GM12878 (cell line): ENCODE measurements at regions not wholly inside any gene's neighbourhood (a gene's known extent, or its start where the extent isn't known, plus 50 kb on each side); places are given as distances from the start of the nearest gene placed in this dataset.

Source experiments
- ATAC-seq: fragments of 200-7000 bp; cut with Tn5 transposase; 3 replicates; pipeline ENCODE4 v1.9.1; 2020; ENCODE audit warnings: mild to moderate bottlenecking, moderate library complexity
- BruUV-seq: library from RNA; stranded (reverse); fragments of 400-500 nt; replicated peaks from 2 replicates; lab custom pipeline; 2021; lab: Mats Ljungman, UMichigan
- CTCF ChIA-PET: fragments of 300-600 bp; sonication (Branson Sonifier 250); formaldehyde crosslinking; extraction: SDS; loops from one replicate; lab custom pipeline; 2021; ENCODE audit warnings: inconsistent platforms; lab: Yijun Ruan, JAX
- POLR2A ChIA-PET: fragments of 350-600 bp; formaldehyde crosslinking; extraction: SDS; loops from one replicate; lab custom pipeline; 2021; ENCODE audit warnings: inconsistent platforms; lab: Charles Lee
- RAD21 ChIA-PET: fragments of 300-600 bp; sonication (Branson Sonifier 250); formaldehyde crosslinking; loops from one replicate; lab custom pipeline; 2023; ENCODE audit warnings: antibody characterized with exemption; ENCODE audit not compliant: unreplicated experiment; lab: Charles Lee
- SMC1A ChIA-PET: fragments of 300-600 bp; sonication (Branson Sonifier 250); formaldehyde crosslinking; loops from one replicate; lab custom pipeline; 2023; ENCODE audit not compliant: unreplicated experiment, uncharacterized antibody; lab: Charles Lee
- DNase-seq: peaks from one replicate; pipeline ENCODE4 v3.0.0-alpha.2; 2011; ENCODE audit warnings: low read depth, low spot score
- FAIRE-seq: peaks from 3 replicates; lab custom pipeline; 2011; peaks lifted over from hg19 to GRCh38; lab: Jason Lieb, UNC
- H2AFZ ChIP-seq: 2 replicates; pipeline ENCODE4 v1.6.0; 2011; ENCODE audit warnings: low read depth, low read length, control low read depth; ENCODE audit not compliant: control insufficient read depth
- H3K27ac ChIP-seq: 2 replicates; pipeline ENCODE4 v1.5.1; 2011; ENCODE audit warnings: control low read depth; ENCODE audit not compliant: control insufficient read depth, insufficient read depth
- H3K27me3 ChIP-seq, 2 experiments: replicated peaks in 1 of 2; 2 replicates each; pipeline versions ENCODE4 v1.6.0 to v1.6.1; 2011; ENCODE audit warnings: low read length in 1 of 2; ENCODE audit not compliant: control insufficient read depth in 2 of 2, insufficient read depth in 2 of 2
- H3K36me3 ChIP-seq, 2 experiments: 2 replicates each; pipeline ENCODE4 v1.5.1; 2011; ENCODE audit warnings: low read length in 1 of 2; ENCODE audit not compliant: control insufficient read depth in 2 of 2, insufficient read depth in 2 of 2
- H3K4me1 ChIP-seq: 2 replicates; pipeline ENCODE4 v1.6.1; 2011; ENCODE audit warnings: mild to moderate bottlenecking, low read length, moderate library complexity, mixed read lengths; ENCODE audit not compliant: control insufficient read depth, insufficient read depth
- H3K4me2 ChIP-seq: 2 replicates; pipeline ENCODE4 v1.6.0; 2011; ENCODE audit warnings: control low read depth; ENCODE audit not compliant: control insufficient read depth, insufficient read depth
- H3K4me3 ChIP-seq: fragments of 200-600 bp; sonication (generic); 2 replicates; pipeline ENCODE4 v1.5.1; 2016
- H3K79me2 ChIP-seq: 2 replicates; pipeline ENCODE4 v1.6.0; 2011; ENCODE audit warnings: low read length; ENCODE audit not compliant: control insufficient read depth, insufficient read depth
- H3K9ac ChIP-seq: 2 replicates; pipeline ENCODE4 v1.8.0; 2011; ENCODE audit warnings: low read length, control low read depth, mixed read lengths; ENCODE audit not compliant: control insufficient read depth, insufficient read depth
- H3K9me3 ChIP-seq: replicated peaks from 3 replicates; pipeline ENCODE4 v1.5.1; 2011; ENCODE audit warnings: mild to moderate bottlenecking, low read length; ENCODE audit not compliant: control insufficient read depth, insufficient read depth
- H4K20me1 ChIP-seq: 2 replicates; pipeline ENCODE4 v1.6.0; 2011; ENCODE audit not compliant: control insufficient read depth, insufficient read depth
- CBX3 ChIP-seq: fragments of 200-600 bp; sonication (generic); IDR thresholded peaks from 2 replicates; pipeline ENCODE4 v1.6.1; 2016; ENCODE audit warnings: low read depth, borderline replicate concordance
- CEBPB ChIP-seq, 2 experiments: fragments of 150-350 bp in 1 of 2; IDR thresholded peaks; 2 replicates each; pipeline ENCODE4 v1.6.1; 2012 to 2014; ENCODE audit warnings: low read depth in 2 of 2, low read length in 2 of 2, borderline replicate concordance in 1 of 2, inconsistent platforms in 1 of 2
- ETV6 ChIP-seq, 2 experiments: fragments of 450-650 bp in 1 of 2; IDR thresholded peaks in 1 of 2; conservative IDR thresholded peaks in 1 of 2; 2 replicates each; pipeline ENCODE4 v1.6.1; 2014; ENCODE audit warnings: antibody characterized with exemption in 1 of 2, borderline replicate concordance in 1 of 2, low read depth in 1 of 2, mild to moderate bottlenecking in 1 of 2, moderate library complexity in 1 of 2
- GABPA ChIP-seq: IDR thresholded peaks from 2 replicates; pipeline ENCODE4 v1.6.1; 2014; ENCODE audit warnings: antibody characterized with exemption, low read depth, mild to moderate bottlenecking, inconsistent platforms
- KAT2A ChIP-seq: conservative IDR thresholded peaks from 2 replicates; pipeline ENCODE4 v1.6.1; 2011; ENCODE audit warnings: low read depth, low read length; ENCODE audit not compliant: control insufficient read depth
- LARP7 ChIP-seq: fragments of 450-650 bp; IDR thresholded peaks from 2 replicates; pipeline ENCODE4 v1.6.1; 2017; ENCODE audit warnings: mild to moderate bottlenecking
- MEF2B ChIP-seq: fragments of 450-650 bp; IDR thresholded peaks from 2 replicates; pipeline ENCODE4 v1.6.1; 2018; ENCODE audit warnings: mild to moderate bottlenecking, moderate library complexity; ENCODE audit not compliant: partially characterized antibody, poor library complexity, severe bottlenecking
- POLR2AphosphoS5 ChIP-seq: IDR thresholded peaks from 2 replicates; pipeline ENCODE4 v1.6.1; 2011; ENCODE audit warnings: mild to moderate bottlenecking, low read length, inconsistent platforms
- RBBP5 ChIP-seq: fragments of 200-600 bp; sonication (generic); conservative IDR thresholded peaks from 2 replicates; pipeline ENCODE4 v1.6.1; 2016
- SIN3A ChIP-seq: IDR thresholded peaks from 2 replicates; pipeline ENCODE4 v1.6.1; 2012; ENCODE audit warnings: low read depth, low read length, improper control_type of control experiment
- ZNF207 ChIP-seq: fragments of 450-650 bp; IDR thresholded peaks from 2 replicates; pipeline ENCODE4 v1.6.1; 2014; ENCODE audit warnings: antibody characterized with exemption, mild to moderate bottlenecking, borderline replicate concordance
- WGBS: methylation state at CpG from one replicate; pipeline ENCODE4 v1.1.6; 2016; ENCODE audit warnings: low lambda C conversion rate; ENCODE audit not compliant: insufficient replicate concordance, insufficient coverage; ENCODE audit errors: missing lambda C conversion rate; 5-methylcytosine and 5-hydroxymethylcytosine counted together
- in situ Hi-C: fragments of 300-500 bp; cut with MboI; formaldehyde crosslinking; loops from 9 replicates; pipeline ENCODE4 v1.14.3; 2018; ENCODE audit warnings: mixed read lengths
- intact Hi-C: fragments of 100-400 bp; cut with micrococcal nuclease; formaldehyde crosslinking; loops from one replicate; pipeline ENCODE4 v1.14.2; 2022; ENCODE audit not compliant: unreplicated experiment
- TF ChIP-seq, protein P1 (sequence below): fragments of 450-650 bp; IDR thresholded peaks from 2 replicates; pipeline ENCODE4 v1.6.1; 2016; ENCODE audit warnings: mild to moderate bottlenecking
- TF ChIP-seq, protein P2 (sequence below): fragments of 450-650 bp; formaldehyde crosslinking; IDR thresholded peaks from 2 replicates; pipeline ENCODE4 v1.4.0; 2022; ENCODE audit warnings: mild to moderate bottlenecking, moderate library complexity
- TF ChIP-seq, protein P3 (sequence below): fragments of 450-650 bp; IDR thresholded peaks from 2 replicates; pipeline ENCODE4 v1.6.1; 2018; ENCODE audit warnings: borderline replicate concordance, mild to moderate bottlenecking; ENCODE audit not compliant: partially characterized antibody
- TF ChIP-seq, protein P4 (sequence below): IDR thresholded peaks from 2 replicates; pipeline ENCODE4 v1.6.1; 2011; ENCODE audit warnings: low read depth, low read length, improper control_type of control experiment, borderline replicate concordance

DNA sequence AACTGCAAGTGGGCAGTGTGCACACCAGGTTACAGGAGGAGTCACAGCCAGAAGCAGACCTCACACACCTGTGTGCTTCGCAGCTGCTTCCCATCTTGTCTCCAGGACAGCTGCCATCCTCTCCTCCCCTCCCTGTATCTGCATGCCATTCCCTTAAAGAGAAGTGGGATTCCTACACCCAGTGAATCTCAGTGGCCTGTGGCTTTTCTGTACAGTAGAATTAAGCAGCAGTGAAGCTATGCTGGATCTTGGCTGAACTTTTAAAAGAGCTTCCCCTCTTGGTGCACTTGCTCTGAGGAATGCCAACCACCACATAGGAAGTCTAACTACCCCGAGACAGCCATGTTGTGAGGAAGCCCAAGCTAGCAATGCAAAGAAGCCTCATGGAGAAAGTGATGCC lies 236.5 kb upstream of the ZMIZ1 start (continued):
- TF ChIP-seq, protein P1, sequence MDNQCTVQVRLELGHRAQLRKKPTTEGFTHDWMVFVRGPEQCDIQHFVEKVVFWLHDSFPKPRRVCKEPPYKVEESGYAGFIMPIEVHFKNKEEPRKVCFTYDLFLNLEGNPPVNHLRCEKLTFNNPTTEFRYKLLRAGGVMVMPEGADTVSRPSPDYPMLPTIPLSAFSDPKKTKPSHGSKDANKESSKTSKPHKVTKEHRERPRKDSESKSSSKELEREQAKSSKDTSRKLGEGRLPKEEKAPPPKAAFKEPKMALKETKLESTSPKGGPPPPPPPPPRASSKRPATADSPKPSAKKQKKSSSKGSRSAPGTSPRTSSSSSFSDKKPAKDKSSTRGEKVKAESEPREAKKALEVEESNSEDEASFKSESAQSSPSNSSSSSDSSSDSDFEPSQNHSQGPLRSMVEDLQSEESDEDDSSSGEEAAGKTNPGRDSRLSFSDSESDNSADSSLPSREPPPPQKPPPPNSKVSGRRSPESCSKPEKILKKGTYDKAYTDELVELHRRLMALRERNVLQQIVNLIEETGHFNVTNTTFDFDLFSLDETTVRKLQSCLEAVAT, result no peak
- TF ChIP-seq POLR2AphosphoS5, result no peak
- TF ChIP-seq, protein P2, sequence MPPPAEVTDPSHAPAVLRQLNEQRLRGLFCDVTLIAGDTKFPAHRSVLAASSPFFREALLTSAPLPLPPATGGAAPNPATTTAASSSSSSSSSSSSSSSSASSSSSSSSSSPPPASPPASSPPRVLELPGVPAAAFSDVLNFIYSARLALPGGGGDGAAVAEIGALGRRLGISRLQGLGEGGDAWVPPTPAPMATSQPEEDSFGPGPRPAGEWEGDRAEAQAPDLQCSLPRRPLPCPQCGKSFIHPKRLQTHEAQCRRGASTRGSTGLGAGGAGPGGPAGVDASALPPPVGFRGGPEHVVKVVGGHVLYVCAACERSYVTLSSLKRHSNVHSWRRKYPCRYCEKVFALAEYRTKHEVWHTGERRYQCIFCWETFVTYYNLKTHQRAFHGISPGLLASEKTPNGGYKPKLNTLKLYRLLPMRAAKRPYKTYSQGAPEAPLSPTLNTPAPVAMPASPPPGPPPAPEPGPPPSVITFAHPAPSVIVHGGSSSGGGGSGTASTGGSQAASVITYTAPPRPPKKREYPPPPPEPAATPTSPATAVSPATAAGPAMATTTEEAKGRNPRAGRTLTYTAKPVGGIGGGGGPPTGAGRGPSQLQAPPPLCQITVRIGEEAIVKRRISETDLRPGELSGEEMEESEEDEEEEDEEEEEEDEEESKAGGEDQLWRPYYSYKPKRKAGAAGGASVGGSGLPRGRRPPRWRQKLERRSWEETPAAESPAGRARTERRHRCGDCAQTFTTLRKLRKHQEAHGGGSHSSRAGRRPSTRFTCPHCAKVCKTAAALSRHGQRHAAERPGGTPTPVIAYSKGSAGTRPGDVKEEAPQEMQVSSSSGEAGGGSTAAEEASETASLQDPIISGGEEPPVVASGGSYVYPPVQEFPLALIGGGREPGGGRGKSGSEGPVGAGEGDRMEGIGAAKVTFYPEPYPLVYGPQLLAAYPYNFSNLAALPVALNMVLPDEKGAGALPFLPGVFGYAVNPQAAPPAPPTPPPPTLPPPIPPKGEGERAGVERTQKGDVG (CRISPR knock-in tag), result no peak

DNA sequence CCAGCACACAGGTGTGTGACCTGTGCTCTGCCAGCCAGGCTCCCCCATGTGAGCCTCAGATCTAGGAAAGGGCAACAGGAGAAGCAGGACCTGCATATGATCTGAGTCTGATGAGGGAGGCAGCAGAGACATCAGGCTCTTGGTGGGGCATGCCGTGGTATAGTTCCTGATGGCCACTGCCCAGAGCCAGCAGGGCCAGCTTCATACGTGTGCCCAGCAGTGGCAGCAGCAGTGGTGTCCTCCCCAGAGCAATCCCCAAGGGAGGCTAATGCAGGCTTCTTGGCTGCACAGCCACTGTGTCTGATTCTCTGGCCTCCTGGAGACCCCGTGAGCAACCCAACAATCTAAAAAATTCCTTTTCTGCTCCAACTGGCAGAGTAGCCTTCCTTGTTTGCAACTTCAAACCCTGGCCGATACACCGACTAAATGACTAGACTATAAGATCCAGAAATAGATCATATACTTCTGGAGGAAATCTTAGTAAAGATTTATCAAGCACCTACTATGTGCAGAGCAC lies 230.6 kb upstream of the ZMIZ1 start:
- WGBS, result 27% methylated on average over 5 of the region's 5 CpGs
- DNase-seq (no peak), FAIRE-seq (no peak), ATAC-seq (no peak)
- Histone ChIP-seq H3K9me3 (no peaks in the 10 kb centered on the region), H3K9ac (no peak overlapping the region), H3K79me2 (no peaks in the 10 kb centered on the region), H3K4me1 (no peaks in the 10 kb centered on the region), H3K36me3 (no peaks in the 10 kb centered on the region), H3K4me3 (no peak overlapping the region), H3K27me3 (peaks cover 2 to 5% of the 10 kb centered on the region in 2 experiments; a peak in 3 of 4 replicates), H4K20me1 (no peaks in the 10 kb centered on the region), H2AFZ (no peak overlapping the region), H3K4me2 (no peak overlapping the region), H3K27ac (no peak overlapping the region)
- ChIA-PET RAD21 (no interaction called here), CTCF (no interaction called here), POLR2A (no interaction called here), SMC1A (no interaction called here)
- in situ Hi-C loops (no loop called here), intact Hi-C loops (no loop called here)
- BruUV-seq, result no TSS peak
- no peak for TF ChIP-seq ETV6 (conservative IDR thresholded peaks at IDR 0.05 in 1 of 2, IDR thresholded peaks at IDR 0.05 in 1 of 2; ENCODE audit: borderline replicate concordance in 1 of 2, low read depth in 1 of 2)
- TF ChIP-seq, protein P3, sequence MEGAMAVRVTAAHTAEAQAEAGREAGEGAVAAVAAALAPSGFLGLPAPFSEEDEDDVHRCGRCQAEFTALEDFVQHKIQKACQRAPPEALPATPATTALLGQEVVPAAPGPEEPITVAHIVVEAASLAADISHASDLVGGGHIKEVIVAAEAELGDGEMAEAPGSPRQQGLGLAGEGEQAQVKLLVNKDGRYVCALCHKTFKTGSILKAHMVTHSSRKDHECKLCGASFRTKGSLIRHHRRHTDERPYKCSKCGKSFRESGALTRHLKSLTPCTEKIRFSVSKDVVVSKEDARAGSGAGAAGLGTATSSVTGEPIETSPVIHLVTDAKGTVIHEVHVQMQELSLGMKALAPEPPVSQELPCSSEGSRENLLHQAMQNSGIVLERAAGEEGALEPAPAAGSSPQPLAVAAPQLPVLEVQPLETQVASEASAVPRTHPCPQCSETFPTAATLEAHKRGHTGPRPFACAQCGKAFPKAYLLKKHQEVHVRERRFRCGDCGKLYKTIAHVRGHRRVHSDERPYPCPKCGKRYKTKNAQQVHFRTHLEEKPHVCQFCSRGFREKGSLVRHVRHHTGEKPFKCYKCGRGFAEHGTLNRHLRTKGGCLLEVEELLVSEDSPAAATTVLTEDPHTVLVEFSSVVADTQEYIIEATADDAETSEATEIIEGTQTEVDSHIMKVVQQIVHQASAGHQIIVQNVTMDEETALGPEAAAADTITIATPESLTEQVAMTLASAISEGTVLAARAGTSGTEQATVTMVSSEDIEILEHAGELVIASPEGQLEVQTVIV, result no peak
- no peak for TF ChIP-seq KAT2A
- no peak for TF ChIP-seq LARP7
- TF ChIP-seq SIN3A, result no peak
- TF ChIP-seq GABPA, result no peak
- no peak for TF ChIP-seq CEBPB (IDR thresholded peaks at IDR 0.05; ENCODE audit: borderline replicate concordance in 1 of 2, low read depth in 2 of 2, low read length in 2 of 2)
- no peak for TF ChIP-seq CBX3
- no peak for TF ChIP-seq RBBP5
- TF ChIP-seq, protein P4, sequence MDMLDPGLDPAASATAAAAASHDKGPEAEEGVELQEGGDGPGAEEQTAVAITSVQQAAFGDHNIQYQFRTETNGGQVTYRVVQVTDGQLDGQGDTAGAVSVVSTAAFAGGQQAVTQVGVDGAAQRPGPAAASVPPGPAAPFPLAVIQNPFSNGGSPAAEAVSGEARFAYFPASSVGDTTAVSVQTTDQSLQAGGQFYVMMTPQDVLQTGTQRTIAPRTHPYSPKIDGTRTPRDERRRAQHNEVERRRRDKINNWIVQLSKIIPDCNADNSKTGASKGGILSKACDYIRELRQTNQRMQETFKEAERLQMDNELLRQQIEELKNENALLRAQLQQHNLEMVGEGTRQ, result no peak
- TF ChIP-seq MEF2B, result no peak
- TF ChIP-seq ZNF207, result no peak
